H1 (cell line): ENCODE measurements at regions not wholly inside any gene's neighbourhood (a gene's known extent, or its start where the extent isn't known, plus 50 kb on each side); places are given as distances from the start of the nearest gene placed in this dataset.

Experiments used
- CTCF ChIA-PET: fragments of 300-600 bp; sonication (Branson Sonifier 250); formaldehyde crosslinking; loops from one replicate; lab custom pipeline; 2021; ENCODE audit not compliant: partially characterized antibody; lab: Charles Lee
- POLR2A ChIA-PET: fragments of 300-600 bp; sonication (Branson Sonifier 250); formaldehyde crosslinking; loops from one replicate; lab custom pipeline; 2021; ENCODE audit warnings: inconsistent platforms; ENCODE audit not compliant: partially characterized antibody; lab: Charles Lee
- DNase-seq, 2 experiments: peaks; one replicate each; pipeline versions ENCODE4 v3.0.0 to v3.0.0-alpha.2; 2010 to 2022; ENCODE audit warnings: low spot score in 2 of 2, low read depth in 1 of 2, mixed read lengths in 1 of 2
- FAIRE-seq: peaks from 2 replicates; lab custom pipeline; 2011; peaks lifted over from hg19 to GRCh38; lab: Jason Lieb, UNC
- H2AFZ ChIP-seq: 2 replicates; pipeline ENCODE4 v1.8.1; 2012; ENCODE audit warnings: low read length, inconsistent platforms
- H2AK5ac ChIP-seq: 2 replicates; pipeline ENCODE4 v1.6.1; 2013; ENCODE audit warnings: low read depth, low read length
- H2BK120ac ChIP-seq: replicated peaks from 2 replicates; pipeline ENCODE3; 2013; ENCODE audit warnings: low read depth, low read length, inconsistent platforms
- H2BK12ac ChIP-seq: 2 replicates; pipeline ENCODE4 v1.6.1; 2013; ENCODE audit warnings: low read depth, low read length
- H2BK15ac ChIP-seq: 2 replicates; pipeline ENCODE4 v1.6.1; 2013; ENCODE audit warnings: low read length
- H2BK20ac ChIP-seq: 2 replicates; pipeline ENCODE4 v1.6.1; 2013; ENCODE audit warnings: low read length
- H2BK5ac ChIP-seq: 2 replicates; pipeline ENCODE4 v1.6.1; 2013; ENCODE audit warnings: low read depth, low read length
- H3K14ac ChIP-seq: 2 replicates; pipeline ENCODE4 v1.6.1; 2013; ENCODE audit warnings: inconsistent platforms; ENCODE audit not compliant: insufficient read length
- H3K18ac ChIP-seq: 2 replicates; pipeline ENCODE4 v1.6.1; 2013; ENCODE audit warnings: low read length; ENCODE audit errors: extremely low read depth
- H3K23ac ChIP-seq: 2 replicates; pipeline ENCODE4 v1.6.1; 2013; ENCODE audit warnings: inconsistent platforms; ENCODE audit not compliant: insufficient read length
- H3K23me2 ChIP-seq: 2 replicates; pipeline ENCODE4 v1.6.1; 2013; ENCODE audit warnings: low read depth, low read length
- H3K27ac ChIP-seq: 2 replicates; pipeline ENCODE4 v1.6.1; 2011; ENCODE audit warnings: low read depth, low read length, inconsistent platforms
- H3K27me3 ChIP-seq, 4 experiments: replicated peaks in 1 of 4; 1 replicate in 1 of 4; 2 replicates in 3 of 4; pipeline versions ENCODE4 v1.6.1 to v1.8.1; 2011 to 2013; ENCODE audit warnings: low read length in 3 of 4, mild to moderate bottlenecking in 3 of 4, inconsistent platforms in 2 of 4, mixed read lengths in 2 of 4, moderate library complexity in 1 of 4; ENCODE audit not compliant: control insufficient read depth in 3 of 4, insufficient read depth in 3 of 4; ENCODE audit errors: extremely low read depth in 1 of 4
- H3K36me3 ChIP-seq, 4 experiments: 2 replicates each; pipeline versions ENCODE4 v1.6.1 to v1.8.1; 2011 to 2013; ENCODE audit warnings: mild to moderate bottlenecking in 4 of 4, low read length in 3 of 4, moderate library complexity in 2 of 4, control low read depth in 1 of 4, inconsistent platforms in 1 of 4; ENCODE audit not compliant: insufficient read depth in 4 of 4, control insufficient read depth in 2 of 4
- H3K4ac ChIP-seq: replicated peaks from 2 replicates; pipeline ENCODE3; 2013; ENCODE audit warnings: low read length, low read depth, mixed read lengths, inconsistent platforms; ENCODE audit not compliant: insufficient read length
- H3K4me1 ChIP-seq, 4 experiments: replicated peaks in 1 of 4; 1 replicate in 1 of 4; 2 replicates in 3 of 4; pipeline versions ENCODE4 v1.6.1 to v1.8.1; 2011 to 2013; ENCODE audit warnings: low read length in 3 of 4, inconsistent platforms in 2 of 4, mixed read lengths in 1 of 4; ENCODE audit not compliant: insufficient read depth in 4 of 4, control insufficient read depth in 3 of 4
- H3K4me2 ChIP-seq, 2 experiments: 2 replicates each; pipeline versions ENCODE4 v1.6.1 to v1.8.1; 2011 to 2013; ENCODE audit warnings: low read depth in 2 of 2, low read length in 2 of 2, control low read depth in 1 of 2, inconsistent platforms in 1 of 2, mild to moderate bottlenecking in 1 of 2; ENCODE audit not compliant: insufficient read depth in 1 of 2
- H3K4me3 ChIP-seq, 4 experiments: fragments of 200-600, 300-600 bp in 1 of 4; sonication (generic), shearing (Covaris generic), sonication (Bioruptor Twin) in 1 of 4; 2 replicates each; pipeline versions ENCODE4 v1.5.1 to v1.8.1; 2011 to 2016; ENCODE audit warnings: low read length in 4 of 4, low read depth in 3 of 4, control low read depth in 2 of 4, inconsistent platforms in 2 of 4, mild to moderate bottlenecking in 2 of 4, mixed read lengths in 1 of 4, moderate library complexity in 1 of 4; ENCODE audit not compliant: insufficient read depth in 2 of 4; ENCODE audit errors: extremely low read depth in 1 of 4
- H3K56ac ChIP-seq: replicated peaks from 2 replicates; pipeline ENCODE3; 2013; ENCODE audit warnings: low read depth, mild to moderate bottlenecking, mixed read lengths, low read length, inconsistent platforms; ENCODE audit not compliant: insufficient read length
- H3K79me1 ChIP-seq: 2 replicates; pipeline ENCODE4 v1.6.1; 2013; ENCODE audit warnings: low read depth, low read length, control low read depth
- H3K79me2 ChIP-seq, 2 experiments: 2 replicates each; pipeline versions ENCODE4 v1.6.1 to v1.8.1; 2012 to 2013; ENCODE audit warnings: low read length in 2 of 2, mild to moderate bottlenecking in 2 of 2, inconsistent platforms in 1 of 2; ENCODE audit not compliant: insufficient read depth in 2 of 2, control insufficient read depth in 1 of 2
- H3K9ac ChIP-seq, 4 experiments: replicated peaks in 1 of 4; 1 replicate in 1 of 4; 2 replicates in 3 of 4; pipeline versions ENCODE4 v1.6.1 to v1.8.1; 2011 to 2013; ENCODE audit warnings: low read depth in 3 of 4, low read length in 3 of 4, control low read depth in 2 of 4, mild to moderate bottlenecking in 2 of 4, moderate library complexity in 2 of 4, inconsistent platforms in 1 of 4; ENCODE audit errors: extremely low read depth in 1 of 4
- H3K9me3 ChIP-seq, 2 experiments: 2 replicates each; pipeline versions ENCODE4 v1.6.1 to v1.8.1; 2012 to 2013; ENCODE audit warnings: mild to moderate bottlenecking in 2 of 2, moderate library complexity in 2 of 2, control low read depth in 1 of 2, inconsistent platforms in 1 of 2, low read depth in 1 of 2, low read length in 1 of 2, mixed read lengths in 1 of 2; ENCODE audit not compliant: insufficient read depth in 2 of 2
- H4K20me1 ChIP-seq, 2 experiments: replicated peaks in 1 of 2; 2 replicates each; pipeline versions ENCODE3 to v1.8.1; 2011 to 2013; ENCODE audit warnings: inconsistent platforms in 2 of 2, low read length in 2 of 2, mild to moderate bottlenecking in 1 of 2; ENCODE audit not compliant: insufficient read depth in 2 of 2, control insufficient read depth in 1 of 2
- H4K5ac ChIP-seq: 2 replicates; pipeline ENCODE4 v1.6.1; 2013; ENCODE audit warnings: low read length, low read depth, mixed read lengths, inconsistent platforms; ENCODE audit not compliant: insufficient read length
- H4K8ac ChIP-seq: 2 replicates; pipeline ENCODE4 v1.8.0; 2013; ENCODE audit warnings: mild to moderate bottlenecking, moderate library complexity, low read length, inconsistent platforms; ENCODE audit not compliant: insufficient read depth; ENCODE audit errors: extremely low read depth
- H4K91ac ChIP-seq: replicated peaks from 2 replicates; pipeline ENCODE3; 2013; ENCODE audit warnings: low read length, mixed read lengths, inconsistent platforms; ENCODE audit not compliant: insufficient read length
- BRCA1 ChIP-seq: IDR thresholded peaks from 2 replicates; pipeline ENCODE4 v1.6.1; 2012; ENCODE audit warnings: low read depth, low read length, improper control_type of control experiment
- CBX8 ChIP-seq: fragments of 300-800, 300-1000 bp; sonication (generic); IDR thresholded peaks from 2 replicates; pipeline ENCODE4 v1.7.1; 2016; ENCODE audit warnings: low read depth, low read length, borderline replicate concordance
- EZH2 ChIP-seq: fragments of 200-600 bp; sonication (generic); IDR thresholded peaks from 2 replicates; pipeline ENCODE4 v1.7.1; 2012; ENCODE audit warnings: low read depth, mild to moderate bottlenecking, moderate library complexity, low read length, inconsistent platforms; ENCODE audit not compliant: severe bottlenecking
- FOSL1 ChIP-seq: IDR thresholded peaks from 2 replicates; pipeline ENCODE4 v1.6.1; 2011; ENCODE audit warnings: mild to moderate bottlenecking, low read depth, low read length, moderate library complexity; ENCODE audit not compliant: insufficient read depth
- HDAC2 ChIP-seq, 2 experiments: fragments of 300-600 bp in 1 of 2; sonication (generic) in 1 of 2; IDR thresholded peaks; 2 replicates each; pipeline ENCODE4 v1.6.1; 2011 to 2012; ENCODE audit warnings: low read depth in 2 of 2, low read length in 2 of 2, mild to moderate bottlenecking in 2 of 2, moderate library complexity in 2 of 2, borderline replicate concordance in 1 of 2, inconsistent platforms in 1 of 2
- KDM1A ChIP-seq: fragments of 200-600, 300-600 bp; sonication (generic); IDR thresholded peaks from 2 replicates; pipeline ENCODE4 v1.7.1; 2016; ENCODE audit warnings: mild to moderate bottlenecking, low read length, borderline replicate concordance
- KDM4A ChIP-seq: IDR thresholded peaks from one replicate; pipeline ENCODE4 v1.7.1; 2012; ENCODE audit warnings: low read depth, mild to moderate bottlenecking, moderate library complexity, low read length, inconsistent platforms; ENCODE audit not compliant: severe bottlenecking
- POLR2A ChIP-seq, 2 experiments: IDR thresholded peaks; 1 replicate in 1 of 2; 2 replicates in 1 of 2; pipeline ENCODE4 v1.6.1; 2011; ENCODE audit warnings: low read depth in 2 of 2, low read length in 2 of 2, mild to moderate bottlenecking in 2 of 2; ENCODE audit errors: control extremely low read depth in 1 of 2
- RFX5 ChIP-seq: IDR thresholded peaks from 2 replicates; pipeline ENCODE4 v1.6.1; 2011; ENCODE audit warnings: low read depth, low read length, improper control_type of control experiment, borderline replicate concordance
- RXRA ChIP-seq: IDR thresholded peaks from 2 replicates; pipeline ENCODE4 v1.6.1; 2011; ENCODE audit warnings: low read depth, mild to moderate bottlenecking, low read length, moderate library complexity; ENCODE audit not compliant: insufficient read depth
- SP2 ChIP-seq: IDR thresholded peaks from 2 replicates; pipeline ENCODE4 v1.6.1; 2012; ENCODE audit warnings: mild to moderate bottlenecking, low read length, inconsistent platforms
- SRF ChIP-seq: IDR thresholded peaks from 2 replicates; pipeline ENCODE4 v1.6.1; 2011; ENCODE audit warnings: mild to moderate bottlenecking, low read depth, low read length, moderate library complexity
- TCF12 ChIP-seq: IDR thresholded peaks from 2 replicates; pipeline ENCODE4 v1.6.1; 2011; ENCODE audit warnings: low read depth, mild to moderate bottlenecking, low read length
- TEAD4 ChIP-seq: IDR thresholded peaks from 2 replicates; pipeline ENCODE4 v1.6.1; 2012; ENCODE audit warnings: low read depth, low read length, inconsistent platforms, mixed read lengths
- WGBS, 2 experiments: shearing (Covaris generic) in 1 of 2; methylation state at CpG; one replicate each; pipeline versions ENCODE4 v1.1.6 to v1.1.7; 2013 to 2015; ENCODE audit warnings: low lambda C conversion rate in 2 of 2, mixed read lengths in 2 of 2, inconsistent platforms in 1 of 2, low coverage in 1 of 2, missing lambda C conversion rate in 1 of 2; ENCODE audit not compliant: insufficient replicate concordance in 2 of 2, insufficient coverage in 1 of 2, insufficient read length in 1 of 2; ENCODE audit errors: extremely low coverage in 1 of 2, missing lambda C conversion rate in 1 of 2; 5-methylcytosine and 5-hydroxymethylcytosine counted together

GRCh38 chr10:71086439-71087080 is 125.8 kb upstream of the UNC5B start:
- CTCF ChIA-PET: interaction anchor here (1.6 to 2.8 kb wide), 5 partner anchors 13 to 183 kb away, joined by 4 to 9 read pairs (median 5); no protein-coding TSS in a partner anchor
- H2AK5ac ChIP-seq: no peak overlapping the region
- no peak overlapping the region for H4K8ac ChIP-seq
- TF ChIP-seq EZH2: no peak
- TF ChIP-seq SP2: no peak
- TF ChIP-seq HDAC2 (IDR thresholded peaks at IDR 0.05; ENCODE audit: borderline replicate concordance in 1 of 2, low read depth in 2 of 2, low read length in 2 of 2): no peak
- TF ChIP-seq KDM4A: no peak
- no peak for TF ChIP-seq FOSL1
- no peak for TF ChIP-seq KDM1A
- TF ChIP-seq POLR2A (IDR thresholded peaks at IDR 0.05; ENCODE audit: control extremely low read depth in 1 of 2, low read depth in 2 of 2, low read length in 2 of 2): no peak
- no peak for TF ChIP-seq RXRA
- TF ChIP-seq BRCA1: no peak
- TF ChIP-seq TCF12: no peak
- TF ChIP-seq SRF: no peak
- no peak for TF ChIP-seq TEAD4
- TF ChIP-seq RFX5: no peak
- no peak for TF ChIP-seq CBX8

More at GRCh38 chr10:71086439-71087080, 125.8 kb upstream of the UNC5B start:
- FAIRE-seq (no peak), DNase-seq (peak in 1 of 2 experiments; percentile 29)
- Histone ChIP-seq H3K56ac (no peak overlapping the region), H3K23me2 (no peaks in the 10 kb centered on the region), H4K91ac (no peak overlapping the region), H3K14ac (no peak overlapping the region), H2BK20ac (0 out of 2 replicates have a peak overlapping the region, but pooled peaks have one; percentile 16), H2BK5ac (no peak overlapping the region), H3K18ac (no peak overlapping the region), H3K9me3 (no peaks in the 10 kb centered on the region), H3K27ac (no peak overlapping the region), H3K4me1 (peaks cover 0 to 14% (median 3%) of the 10 kb centered on the region in 4 experiments; a peak in 3 of 7 replicates), H4K5ac (no peak overlapping the region), H2AFZ (no peak overlapping the region), H3K27me3 (no peaks in the 10 kb centered on the region; a peak in 1 of 7 replicates), H3K36me3 (no peaks in the 10 kb centered on the region), H3K79me2 (no peaks in the 10 kb centered on the region), H2BK12ac (no peak overlapping the region), H3K9ac (no peak overlapping the region), H3K4me3 (no peak overlapping the region), H2BK120ac (no peak overlapping the region), H4K20me1 (no peaks in the 10 kb centered on the region), H2BK15ac (no peak overlapping the region), H3K4ac (peak overlapping the region; percentile 16), H3K23ac (no peak overlapping the region), H3K4me2 (no peak overlapping the region), H3K79me1 (no peaks in the 10 kb centered on the region)
- POLR2A ChIA-PET: no interaction called here
- WGBS, 2 experiments: 90% methylated on average over 11 of the region's 11 CpGs; no CpG with 5 or more reads in 1 of the 2 experiments
